WTC11 (cell line): ENCODE measurements at regions not wholly inside any gene's neighbourhood (a gene's known extent, or its start where the extent isn't known, plus 50 kb on each side); places are given as distances from the start of the nearest gene placed in this dataset.

Source experiments
- PRRX2 ChIP-seq: fragments of 250-450 bp; sonication (Bioruptor Pico); IDR thresholded peaks from 2 replicates; pipeline ENCODE4 v1.8.0; 2021; ENCODE audit warnings: mild to moderate bottlenecking
- SP1 ChIP-seq: sonication (generic); formaldehyde crosslinking; conservative IDR thresholded peaks from 2 replicates; pipeline ENCODE4 v1.8.1; 2022; ENCODE audit warnings: missing genetic modification reagents
- TF ChIP-seq, protein P1 (sequence below): fragments of 200-600 bp; IDR thresholded peaks from 2 replicates; pipeline ENCODE4 v1.8.0; 2022; ENCODE audit warnings: antibody characterized with exemption
- TF ChIP-seq, protein P2 (sequence below): sonication (generic); formaldehyde crosslinking; IDR thresholded peaks from 2 replicates; pipeline ENCODE4 v1.8.1; 2023; ENCODE audit warnings: mild to moderate bottlenecking, moderate library complexity, missing genetic modification reagents
- TF ChIP-seq, protein P3 (sequence below): sonication (generic); formaldehyde crosslinking; IDR thresholded peaks from 2 replicates; pipeline ENCODE4 v1.8.0; 2023; ENCODE audit warnings: mild to moderate bottlenecking, missing genetic modification reagents
- TF ChIP-seq, protein P4 (sequence below): sonication (generic); formaldehyde crosslinking; IDR thresholded peaks from 2 replicates; pipeline ENCODE4 v1.8.0; 2022; ENCODE audit warnings: mild to moderate bottlenecking, missing genetic modification reagents
- TF ChIP-seq, protein P5 (sequence below): sonication (generic); formaldehyde crosslinking; IDR thresholded peaks from 2 replicates; pipeline ENCODE4 v1.8.0; 2022; ENCODE audit warnings: mild to moderate bottlenecking, missing genetic modification reagents
- TF ChIP-seq, protein P6 (sequence below): fragments of 250-450 bp; sonication (Bioruptor Pico); IDR thresholded peaks from 2 replicates; pipeline ENCODE4 v1.9.0; 2021; ENCODE audit warnings: mild to moderate bottlenecking
- TF ChIP-seq, protein P7 (sequence below): sonication (generic); formaldehyde crosslinking; IDR thresholded peaks from 2 replicates; pipeline ENCODE4 v1.8.1; 2022; ENCODE audit warnings: missing genetic modification reagents, borderline replicate concordance
- TF ChIP-seq, protein P8 (sequence below): sonication (generic); formaldehyde crosslinking; conservative IDR thresholded peaks from 2 replicates; pipeline ENCODE4 v1.8.1; 2022; ENCODE audit warnings: mild to moderate bottlenecking, missing genetic modification reagents

DNA sequence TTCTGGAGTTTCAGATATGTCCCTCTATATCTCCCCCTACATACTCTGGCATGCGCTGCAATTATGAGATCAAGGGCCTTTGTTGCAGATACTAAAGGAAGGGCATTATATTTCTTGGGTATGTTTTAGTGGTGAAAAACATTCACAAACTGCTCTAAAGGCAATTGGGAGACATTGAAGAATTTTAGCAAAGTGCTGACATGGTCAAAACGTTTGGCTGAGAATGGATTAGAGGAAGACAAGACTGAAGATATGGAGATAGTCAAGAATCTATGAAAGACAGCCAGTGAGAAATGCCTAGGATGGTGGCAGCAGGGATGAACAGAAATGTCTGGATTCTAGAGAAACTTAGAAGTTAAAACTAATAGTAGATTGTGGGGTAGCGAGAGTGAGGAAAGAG lies 104.5 kb upstream of the CABCOCO1 start:
- TF ChIP-seq, protein P1, sequence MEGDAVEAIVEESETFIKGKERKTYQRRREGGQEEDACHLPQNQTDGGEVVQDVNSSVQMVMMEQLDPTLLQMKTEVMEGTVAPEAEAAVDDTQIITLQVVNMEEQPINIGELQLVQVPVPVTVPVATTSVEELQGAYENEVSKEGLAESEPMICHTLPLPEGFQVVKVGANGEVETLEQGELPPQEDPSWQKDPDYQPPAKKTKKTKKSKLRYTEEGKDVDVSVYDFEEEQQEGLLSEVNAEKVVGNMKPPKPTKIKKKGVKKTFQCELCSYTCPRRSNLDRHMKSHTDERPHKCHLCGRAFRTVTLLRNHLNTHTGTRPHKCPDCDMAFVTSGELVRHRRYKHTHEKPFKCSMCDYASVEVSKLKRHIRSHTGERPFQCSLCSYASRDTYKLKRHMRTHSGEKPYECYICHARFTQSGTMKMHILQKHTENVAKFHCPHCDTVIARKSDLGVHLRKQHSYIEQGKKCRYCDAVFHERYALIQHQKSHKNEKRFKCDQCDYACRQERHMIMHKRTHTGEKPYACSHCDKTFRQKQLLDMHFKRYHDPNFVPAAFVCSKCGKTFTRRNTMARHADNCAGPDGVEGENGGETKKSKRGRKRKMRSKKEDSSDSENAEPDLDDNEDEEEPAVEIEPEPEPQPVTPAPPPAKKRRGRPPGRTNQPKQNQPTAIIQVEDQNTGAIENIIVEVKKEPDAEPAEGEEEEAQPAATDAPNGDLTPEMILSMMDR: no peak
- TF ChIP-seq, protein P2, sequence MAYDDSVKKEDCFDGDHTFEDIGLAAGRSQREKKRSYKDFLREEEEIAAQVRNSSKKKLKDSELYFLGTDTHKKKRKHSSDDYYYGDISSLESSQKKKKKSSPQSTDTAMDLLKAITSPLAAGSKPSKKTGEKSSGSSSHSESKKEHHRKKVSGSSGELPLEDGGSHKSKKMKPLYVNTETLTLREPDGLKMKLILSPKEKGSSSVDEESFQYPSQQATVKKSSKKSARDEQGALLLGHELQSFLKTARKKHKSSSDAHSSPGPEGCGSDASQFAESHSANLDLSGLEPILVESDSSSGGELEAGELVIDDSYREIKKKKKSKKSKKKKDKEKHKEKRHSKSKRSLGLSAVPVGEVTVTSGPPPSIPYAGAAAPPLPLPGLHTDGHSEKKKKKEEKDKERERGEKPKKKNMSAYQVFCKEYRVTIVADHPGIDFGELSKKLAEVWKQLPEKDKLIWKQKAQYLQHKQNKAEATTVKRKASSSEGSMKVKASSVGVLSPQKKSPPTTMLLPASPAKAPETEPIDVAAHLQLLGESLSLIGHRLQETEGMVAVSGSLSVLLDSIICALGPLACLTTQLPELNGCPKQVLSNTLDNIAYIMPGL: no peak
- TF ChIP-seq, protein P3, sequence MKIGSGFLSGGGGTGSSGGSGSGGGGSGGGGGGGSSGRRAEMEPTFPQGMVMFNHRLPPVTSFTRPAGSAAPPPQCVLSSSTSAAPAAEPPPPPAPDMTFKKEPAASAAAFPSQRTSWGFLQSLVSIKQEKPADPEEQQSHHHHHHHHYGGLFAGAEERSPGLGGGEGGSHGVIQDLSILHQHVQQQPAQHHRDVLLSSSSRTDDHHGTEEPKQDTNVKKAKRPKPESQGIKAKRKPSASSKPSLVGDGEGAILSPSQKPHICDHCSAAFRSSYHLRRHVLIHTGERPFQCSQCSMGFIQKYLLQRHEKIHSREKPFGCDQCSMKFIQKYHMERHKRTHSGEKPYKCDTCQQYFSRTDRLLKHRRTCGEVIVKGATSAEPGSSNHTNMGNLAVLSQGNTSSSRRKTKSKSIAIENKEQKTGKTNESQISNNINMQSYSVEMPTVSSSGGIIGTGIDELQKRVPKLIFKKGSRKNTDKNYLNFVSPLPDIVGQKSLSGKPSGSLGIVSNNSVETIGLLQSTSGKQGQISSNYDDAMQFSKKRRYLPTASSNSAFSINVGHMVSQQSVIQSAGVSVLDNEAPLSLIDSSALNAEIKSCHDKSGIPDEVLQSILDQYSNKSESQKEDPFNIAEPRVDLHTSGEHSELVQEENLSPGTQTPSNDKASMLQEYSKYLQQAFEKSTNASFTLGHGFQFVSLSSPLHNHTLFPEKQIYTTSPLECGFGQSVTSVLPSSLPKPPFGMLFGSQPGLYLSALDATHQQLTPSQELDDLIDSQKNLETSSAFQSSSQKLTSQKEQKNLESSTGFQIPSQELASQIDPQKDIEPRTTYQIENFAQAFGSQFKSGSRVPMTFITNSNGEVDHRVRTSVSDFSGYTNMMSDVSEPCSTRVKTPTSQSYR (CRISPR knock-in tag): no peak
- TF ChIP-seq, protein P4, sequence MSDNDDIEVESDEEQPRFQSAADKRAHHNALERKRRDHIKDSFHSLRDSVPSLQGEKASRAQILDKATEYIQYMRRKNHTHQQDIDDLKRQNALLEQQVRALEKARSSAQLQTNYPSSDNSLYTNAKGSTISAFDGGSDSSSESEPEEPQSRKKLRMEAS (CRISPR knock-in tag): no peak
- TF ChIP-seq, protein P5, sequence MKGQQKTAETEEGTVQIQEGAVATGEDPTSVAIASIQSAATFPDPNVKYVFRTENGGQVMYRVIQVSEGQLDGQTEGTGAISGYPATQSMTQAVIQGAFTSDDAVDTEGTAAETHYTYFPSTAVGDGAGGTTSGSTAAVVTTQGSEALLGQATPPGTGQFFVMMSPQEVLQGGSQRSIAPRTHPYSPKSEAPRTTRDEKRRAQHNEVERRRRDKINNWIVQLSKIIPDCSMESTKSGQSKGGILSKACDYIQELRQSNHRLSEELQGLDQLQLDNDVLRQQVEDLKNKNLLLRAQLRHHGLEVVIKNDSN (CRISPR knock-in tag): no peak
- TF ChIP-seq SP1 (CRISPR knock-in tag): no peak
- TF ChIP-seq, protein P6, sequence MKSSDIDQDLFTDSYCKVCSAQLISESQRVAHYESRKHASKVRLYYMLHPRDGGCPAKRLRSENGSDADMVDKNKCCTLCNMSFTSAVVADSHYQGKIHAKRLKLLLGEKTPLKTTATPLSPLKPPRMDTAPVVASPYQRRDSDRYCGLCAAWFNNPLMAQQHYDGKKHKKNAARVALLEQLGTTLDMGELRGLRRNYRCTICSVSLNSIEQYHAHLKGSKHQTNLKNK (CRISPR knock-in tag): no peak
- TF ChIP-seq, protein P7, sequence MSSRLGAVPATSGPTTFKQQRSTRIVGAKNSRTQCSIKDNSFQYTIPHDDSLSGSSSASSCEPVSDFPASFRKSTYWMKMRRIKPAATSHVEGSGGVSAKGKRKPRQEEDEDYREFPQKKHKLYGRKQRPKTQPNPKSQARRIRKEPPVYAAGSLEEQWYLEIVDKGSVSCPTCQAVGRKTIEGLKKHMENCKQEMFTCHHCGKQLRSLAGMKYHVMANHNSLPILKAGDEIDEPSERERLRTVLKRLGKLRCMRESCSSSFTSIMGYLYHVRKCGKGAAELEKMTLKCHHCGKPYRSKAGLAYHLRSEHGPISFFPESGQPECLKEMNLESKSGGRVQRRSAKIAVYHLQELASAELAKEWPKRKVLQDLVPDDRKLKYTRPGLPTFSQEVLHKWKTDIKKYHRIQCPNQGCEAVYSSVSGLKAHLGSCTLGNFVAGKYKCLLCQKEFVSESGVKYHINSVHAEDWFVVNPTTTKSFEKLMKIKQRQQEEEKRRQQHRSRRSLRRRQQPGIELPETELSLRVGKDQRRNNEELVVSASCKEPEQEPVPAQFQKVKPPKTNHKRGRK (CRISPR knock-in tag): no peak
- TF ChIP-seq PRRX2 (CRISPR knock-in tag): no peak
- TF ChIP-seq, protein P8, sequence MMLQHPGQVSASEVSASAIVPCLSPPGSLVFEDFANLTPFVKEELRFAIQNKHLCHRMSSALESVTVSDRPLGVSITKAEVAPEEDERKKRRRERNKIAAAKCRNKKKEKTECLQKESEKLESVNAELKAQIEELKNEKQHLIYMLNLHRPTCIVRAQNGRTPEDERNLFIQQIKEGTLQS (CRISPR knock-in tag): no peak
